SU-DHL-6 (cell line): ENCODE measurements at regions not wholly inside any gene's neighbourhood (a gene's known extent, or its start where the extent isn't known, plus 50 kb on each side); places are given as distances from the start of the nearest gene placed in this dataset.

Experiments used
- H2AFZ ChIP-seq: fragments of 200-600 bp; sonication (generic); 2 replicates; pipeline ENCODE4 v1.6.1; 2014; ENCODE audit warnings: low read depth, mild to moderate bottlenecking, moderate library complexity, mixed read lengths, antibody characterized with exemption, low read length; ENCODE audit not compliant: severe bottlenecking
- H3F3A ChIP-seq: fragments of 200-600 bp; shearing (Covaris generic); 2 replicates; pipeline ENCODE4 v1.6.0; 2016; ENCODE audit warnings: antibody characterized with exemption, mild to moderate bottlenecking; ENCODE audit not compliant: insufficient read depth
- H3K27ac ChIP-seq: fragments of 200-600 bp; sonication (generic); 2 replicates; pipeline ENCODE4 v1.5.1; 2016; ENCODE audit warnings: low read depth, mild to moderate bottlenecking, low read length, moderate library complexity, mixed read lengths
- H3K27me3 ChIP-seq: fragments of 200-600 bp; sonication (generic), shearing (Covaris generic); 2 replicates; pipeline ENCODE4 v1.6.0; 2014; ENCODE audit warnings: mild to moderate bottlenecking, low read length
- H3K36me3 ChIP-seq: fragments of 200-600 bp; sonication (generic); 2 replicates; pipeline ENCODE4 v1.6.1; 2014; ENCODE audit warnings: mild to moderate bottlenecking, low read length, mixed read lengths
- H3K4me2 ChIP-seq: fragments of 300-600, 200-600 bp; shearing (Covaris generic), sonication (generic); 2 replicates; pipeline ENCODE4 v1.6.0; 2014; ENCODE audit warnings: low read length, low read depth, mild to moderate bottlenecking; ENCODE audit not compliant: poor library complexity, severe bottlenecking
- H3K4me3 ChIP-seq: fragments of 200-600 bp; sonication (generic); 2 replicates; pipeline ENCODE4 v1.5.1; 2014; ENCODE audit warnings: antibody characterized with exemption, low read length, mild to moderate bottlenecking, mixed read lengths; ENCODE audit not compliant: insufficient read depth, poor library complexity, severe bottlenecking
- H3K79me2 ChIP-seq: fragments of 200-600 bp; sonication (generic); 2 replicates; pipeline ENCODE4 v1.6.1; 2014; ENCODE audit warnings: mild to moderate bottlenecking, low read length, moderate library complexity; ENCODE audit not compliant: insufficient read depth
- H3K9ac ChIP-seq: fragments of 200-600 bp; sonication (generic); 2 replicates; pipeline ENCODE4 v1.7.0; 2014; ENCODE audit warnings: mild to moderate bottlenecking, low read length
- H3K9me2 ChIP-seq: fragments of 200-600 bp; sonication (generic); replicated peaks from 2 replicates; pipeline ENCODE4 v1.6.1; 2014; ENCODE audit warnings: low read length; ENCODE audit not compliant: insufficient read depth
- H3K9me3 ChIP-seq: fragments of 200-600 bp; sonication (generic); 2 replicates; pipeline ENCODE4 v1.6.1; 2014; ENCODE audit warnings: low read length, mixed read lengths; ENCODE audit not compliant: insufficient read depth
- H4K20me1 ChIP-seq: fragments of 200-600 bp; sonication (generic); 2 replicates; pipeline ENCODE4 v1.6.1; 2014; ENCODE audit warnings: low read depth, mild to moderate bottlenecking, antibody characterized with exemption, low read length, moderate library complexity, mixed read lengths
- CTCF ChIP-seq: fragments of 200-600 bp; sonication (generic); IDR thresholded peaks from one replicate; pipeline ENCODE4 v1.5.1; 2017; ENCODE audit warnings: antibody characterized with exemption, mild to moderate bottlenecking, low read length, moderate library complexity; ENCODE audit not compliant: insufficient read depth, poor library complexity, severe bottlenecking
- EZH2phosphoT487 ChIP-seq: fragments of 200-600 bp; sonication (generic), shearing (Covaris generic); conservative IDR thresholded peaks from 2 replicates; pipeline ENCODE4 v1.6.1; 2018; ENCODE audit warnings: mild to moderate bottlenecking, antibody characterized with exemption, low read length, moderate library complexity, mixed read lengths

DNA sequence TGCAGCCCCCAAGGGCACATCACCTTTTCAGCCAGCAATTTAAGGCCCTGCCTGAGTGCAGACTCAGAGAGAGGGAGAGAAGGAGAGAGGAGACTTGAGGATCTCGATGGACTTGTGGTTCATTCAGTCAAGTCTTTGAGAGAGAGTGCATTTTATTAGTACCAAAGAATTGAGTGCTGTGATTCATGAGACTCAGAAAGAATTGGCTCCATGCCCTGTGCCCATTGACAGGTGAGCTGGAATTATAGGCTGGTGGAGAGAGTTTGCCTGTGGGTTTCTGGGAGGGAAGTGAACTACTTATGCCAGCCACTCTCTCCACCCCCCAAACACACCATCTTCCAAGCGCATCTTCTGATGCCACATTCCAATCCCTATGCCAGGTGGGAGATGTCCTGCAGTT lies 236.8 kb downstream of the MN1 start:
- no peak overlapping the region for H3K4me2 ChIP-seq
- no peaks in the 10 kb centered on the region for H3K9me3 ChIP-seq
- H2AFZ ChIP-seq: no peak overlapping the region
- H3K79me2 ChIP-seq: no peaks in the 10 kb centered on the region
- no peak overlapping the region for H3K9ac ChIP-seq
- no peaks in the 10 kb centered on the region for H3F3A ChIP-seq
- no peaks in the 10 kb centered on the region for H3K27me3 ChIP-seq
- no peak overlapping the region for H3K4me3 ChIP-seq
- no peaks in the 10 kb centered on the region for H3K36me3 ChIP-seq
- H4K20me1 ChIP-seq: no peaks in the 10 kb centered on the region
- no peak overlapping the region for H3K27ac ChIP-seq
- no peak for TF ChIP-seq CTCF
- no peak for TF ChIP-seq EZH2phosphoT487
- H3K9me2 ChIP-seq: no peaks in the 10 kb centered on the region

DNA sequence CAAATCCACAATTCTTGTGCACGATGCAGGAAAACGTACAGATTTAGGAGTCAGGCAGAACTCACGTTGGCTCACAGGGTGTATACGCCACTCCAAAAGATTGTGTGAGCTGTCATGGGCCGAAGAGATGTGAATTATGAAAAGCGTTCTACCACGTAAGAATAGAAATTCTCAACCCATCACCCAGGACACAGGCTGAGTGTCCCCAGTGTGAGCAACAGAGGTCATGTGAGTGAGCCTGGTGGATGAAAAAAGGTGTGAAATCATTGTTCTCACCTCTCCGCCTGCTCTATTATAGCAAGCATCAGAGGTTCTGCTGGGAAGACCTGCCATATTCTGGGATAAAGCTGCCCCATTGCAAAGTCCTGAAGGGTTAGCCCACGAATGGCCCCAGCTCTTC lies 235.0 kb downstream of the MN1 start:
- Histone ChIP-seq H3K36me3 (no peaks in the 10 kb centered on the region), H3K9me3 (no peaks in the 10 kb centered on the region), H2AFZ (no peak overlapping the region), H3K9ac (no peak overlapping the region), H3K4me3 (no peak overlapping the region), H4K20me1 (no peaks in the 10 kb centered on the region), H3K4me2 (no peak overlapping the region), H3K79me2 (no peaks in the 10 kb centered on the region), H3K27ac (no peak overlapping the region), H3K9me2 (no peaks in the 10 kb centered on the region), H3F3A (no peaks in the 10 kb centered on the region), H3K27me3 (no peaks in the 10 kb centered on the region)
- TF ChIP-seq CTCF (no peak), EZH2phosphoT487 (no peak)

DNA sequence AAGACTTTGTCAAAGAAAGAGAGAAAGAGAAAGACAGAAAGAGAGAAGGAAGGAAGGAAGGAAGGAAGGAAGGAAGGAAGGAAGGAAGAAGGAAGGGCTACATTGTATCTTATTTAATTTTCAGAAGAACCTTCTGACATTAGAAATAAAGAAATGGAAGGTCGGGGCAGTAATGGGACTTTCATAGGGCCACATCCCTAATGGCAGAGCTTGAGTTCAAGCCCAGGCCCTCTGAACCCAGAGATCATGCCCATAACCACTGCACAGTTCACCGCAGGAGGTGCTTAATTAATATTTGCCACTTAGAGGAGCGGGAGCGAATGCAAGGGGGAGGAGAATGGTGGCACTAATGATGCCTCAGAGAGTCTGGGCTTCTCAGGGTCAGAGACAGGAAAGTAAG lies 233.3 kb downstream of the MN1 start:
- H3K4me3 ChIP-seq: no peak overlapping the region
- H2AFZ ChIP-seq: no peak overlapping the region
- H3K27ac ChIP-seq: no peak overlapping the region
- no peaks in the 10 kb centered on the region for H4K20me1 ChIP-seq
- no peaks in the 10 kb centered on the region for H3F3A ChIP-seq
- H3K27me3 ChIP-seq: no peaks in the 10 kb centered on the region
- no peaks in the 10 kb centered on the region for H3K9me2 ChIP-seq
- H3K4me2 ChIP-seq: no peak overlapping the region
- no peaks in the 10 kb centered on the region for H3K9me3 ChIP-seq
- no peaks in the 10 kb centered on the region for H3K36me3 ChIP-seq
- TF ChIP-seq CTCF: no peak
- TF ChIP-seq EZH2phosphoT487: no peak
- H3K9ac ChIP-seq: no peak overlapping the region
- no peaks in the 10 kb centered on the region for H3K79me2 ChIP-seq
